HEK293T (cell line): ENCODE measurements at regions not wholly inside any gene's neighbourhood (a gene's known extent, or its start where the extent isn't known, plus 50 kb on each side); places are given as distances from the start of the nearest gene placed in this dataset.

Experiments used
- ARNT ChIP-seq: fragments of 450-650 bp; IDR thresholded peaks from 2 replicates; pipeline ENCODE4 v1.6.1; 2017; ENCODE audit warnings: mild to moderate bottlenecking
- BHLHE40 ChIP-seq: fragments of 450-650 bp; IDR thresholded peaks from 2 replicates; pipeline ENCODE4 v1.6.1; 2016; ENCODE audit warnings: mild to moderate bottlenecking, moderate library complexity, borderline replicate concordance
- CTBP1 ChIP-seq: fragments of 450-650 bp; IDR thresholded peaks from 2 replicates; pipeline ENCODE4 v1.6.1; 2016; ENCODE audit warnings: borderline replicate concordance
- ELF4 ChIP-seq: fragments of 450-650 bp; IDR thresholded peaks from 2 replicates; pipeline ENCODE4 v1.6.1; 2017; ENCODE audit warnings: antibody characterized with exemption
- FOXA1 ChIP-seq: fragments of 450-650 bp; IDR thresholded peaks from 2 replicates; pipeline ENCODE4 v1.6.1; 2016; ENCODE audit warnings: mild to moderate bottlenecking
- FOXK2 ChIP-seq: fragments of 450-650 bp; IDR thresholded peaks from 2 replicates; pipeline ENCODE4 v1.6.1; 2016; ENCODE audit warnings: mild to moderate bottlenecking
- FOXM1 ChIP-seq: fragments of 450-650 bp; IDR thresholded peaks from 2 replicates; pipeline ENCODE4 v1.6.1; 2017; ENCODE audit warnings: mild to moderate bottlenecking, borderline replicate concordance
- L3MBTL2 ChIP-seq: fragments of 450-650 bp; conservative IDR thresholded peaks from 2 replicates; pipeline ENCODE4 v1.6.1; 2016; ENCODE audit warnings: mild to moderate bottlenecking
- LEF1 ChIP-seq: fragments of 450-650 bp; IDR thresholded peaks from 2 replicates; pipeline ENCODE4 v1.6.1; 2017; ENCODE audit warnings: mild to moderate bottlenecking, borderline replicate concordance
- NFRKB ChIP-seq: fragments of 450-650 bp; IDR thresholded peaks from 2 replicates; pipeline ENCODE4 v1.6.1; 2016; ENCODE audit warnings: mild to moderate bottlenecking, moderate library complexity
- PKNOX1 ChIP-seq: fragments of 450-650 bp; IDR thresholded peaks from 2 replicates; pipeline ENCODE4 v1.6.1; 2016
- SP1 ChIP-seq: fragments of 450-650 bp; IDR thresholded peaks from 2 replicates; pipeline ENCODE4 v1.6.1; 2017
- SUZ12 ChIP-seq: fragments of 450-650 bp; IDR thresholded peaks from 2 replicates; pipeline ENCODE4 v1.6.1; 2016; ENCODE audit warnings: mild to moderate bottlenecking
- ZNF384 ChIP-seq: fragments of 450-650 bp; IDR thresholded peaks from 2 replicates; pipeline ENCODE4 v1.6.1; 2016

GRCh38 chr17:69864462-69864861 lies 210.6 kb upstream of the KCNJ16 start:
- TF ChIP-seq FOXM1 (no peak), SP1 (no peak), CTBP1 (no peak), NFRKB (no peak), BHLHE40 (no peak), LEF1 (no peak), ARNT (no peak), PKNOX1 (no peak), FOXK2 (no peak), ZNF384 (no peak), FOXA1 (no peak), SUZ12 (no peak), L3MBTL2 (no peak), ELF4 (no peak)
